SK-N-SH (cell line): ENCODE measurements at regions not wholly inside any gene's neighbourhood (a gene's known extent, or its start where the extent isn't known, plus 50 kb on each side); places are given as distances from the start of the nearest gene placed in this dataset.

Source experiments
- EP300 ChIP-seq, 2 experiments: IDR thresholded peaks; 2 replicates each; pipeline versions ENCODE4 v1.4.0 to v1.6.1; 2012; ENCODE audit warnings: borderline replicate concordance in 1 of 2, low read depth in 1 of 2, low read length in 1 of 2
- EZH2phosphoT487 ChIP-seq: fragments of 200-600 bp; sonication (generic); IDR thresholded peaks from 2 replicates; pipeline ENCODE4 v1.6.1; 2017; ENCODE audit warnings: low read depth, mixed run types, mild to moderate bottlenecking, antibody characterized with exemption, moderate library complexity, borderline replicate concordance
- RAD21 ChIP-seq: IDR thresholded peaks from 2 replicates; pipeline ENCODE4 v1.6.1; 2012; ENCODE audit warnings: mild to moderate bottlenecking, low read length
- TEAD4 ChIP-seq: IDR thresholded peaks from 2 replicates; pipeline ENCODE4 v1.4.0; 2012; ENCODE audit warnings: mild to moderate bottlenecking, borderline replicate concordance; ENCODE audit not compliant: insufficient read depth
- TF ChIP-seq, protein P1 (sequence below): fragments of 200-600 bp; sonication (generic); IDR thresholded peaks from 2 replicates; pipeline ENCODE4 v1.6.1; 2017; ENCODE audit warnings: antibody characterized with exemption, mild to moderate bottlenecking, moderate library complexity
- TF ChIP-seq, protein P2 (sequence below): IDR thresholded peaks from 2 replicates; pipeline ENCODE4 v1.4.0; 2012; ENCODE audit warnings: low read depth, borderline replicate concordance

DNA sequence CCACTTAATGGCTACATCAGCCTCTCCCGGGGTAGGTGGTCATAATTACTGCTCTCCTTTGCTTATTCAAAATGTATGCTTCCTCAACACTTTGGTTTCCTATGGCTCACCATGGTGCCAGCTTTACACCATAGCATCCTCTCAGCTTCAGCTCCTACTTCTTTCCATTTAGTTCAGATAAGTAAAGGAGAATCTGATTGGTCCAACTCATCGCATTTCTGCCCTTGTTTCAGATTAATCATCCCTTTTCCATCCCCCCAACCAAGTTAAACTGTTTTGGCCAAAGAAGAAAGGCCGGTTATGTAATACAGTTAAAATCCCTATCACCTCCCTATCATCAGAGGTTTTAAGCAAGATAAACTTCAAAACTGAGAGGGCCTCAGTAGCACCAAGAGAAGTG is 130.5 kb downstream of the CETN3 start:
- TF ChIP-seq, protein P1, sequence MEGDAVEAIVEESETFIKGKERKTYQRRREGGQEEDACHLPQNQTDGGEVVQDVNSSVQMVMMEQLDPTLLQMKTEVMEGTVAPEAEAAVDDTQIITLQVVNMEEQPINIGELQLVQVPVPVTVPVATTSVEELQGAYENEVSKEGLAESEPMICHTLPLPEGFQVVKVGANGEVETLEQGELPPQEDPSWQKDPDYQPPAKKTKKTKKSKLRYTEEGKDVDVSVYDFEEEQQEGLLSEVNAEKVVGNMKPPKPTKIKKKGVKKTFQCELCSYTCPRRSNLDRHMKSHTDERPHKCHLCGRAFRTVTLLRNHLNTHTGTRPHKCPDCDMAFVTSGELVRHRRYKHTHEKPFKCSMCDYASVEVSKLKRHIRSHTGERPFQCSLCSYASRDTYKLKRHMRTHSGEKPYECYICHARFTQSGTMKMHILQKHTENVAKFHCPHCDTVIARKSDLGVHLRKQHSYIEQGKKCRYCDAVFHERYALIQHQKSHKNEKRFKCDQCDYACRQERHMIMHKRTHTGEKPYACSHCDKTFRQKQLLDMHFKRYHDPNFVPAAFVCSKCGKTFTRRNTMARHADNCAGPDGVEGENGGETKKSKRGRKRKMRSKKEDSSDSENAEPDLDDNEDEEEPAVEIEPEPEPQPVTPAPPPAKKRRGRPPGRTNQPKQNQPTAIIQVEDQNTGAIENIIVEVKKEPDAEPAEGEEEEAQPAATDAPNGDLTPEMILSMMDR: no peak
- TF ChIP-seq, protein P2, sequence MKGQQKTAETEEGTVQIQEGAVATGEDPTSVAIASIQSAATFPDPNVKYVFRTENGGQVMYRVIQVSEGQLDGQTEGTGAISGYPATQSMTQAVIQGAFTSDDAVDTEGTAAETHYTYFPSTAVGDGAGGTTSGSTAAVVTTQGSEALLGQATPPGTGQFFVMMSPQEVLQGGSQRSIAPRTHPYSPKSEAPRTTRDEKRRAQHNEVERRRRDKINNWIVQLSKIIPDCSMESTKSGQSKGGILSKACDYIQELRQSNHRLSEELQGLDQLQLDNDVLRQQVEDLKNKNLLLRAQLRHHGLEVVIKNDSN: no peak
- TF ChIP-seq RAD21: no peak
- TF ChIP-seq TEAD4: no peak
- no peak for TF ChIP-seq EZH2phosphoT487
- TF ChIP-seq EP300 (IDR thresholded peaks at IDR 0.05; ENCODE audit: borderline replicate concordance in 1 of 2, low read depth in 1 of 2, low read length in 1 of 2): no peak
